ENCODE measurements at regions not wholly inside any gene's neighbourhood (a gene's known extent, or its start where the extent isn't known, plus 50 kb on each side); places are given as distances from the start of the nearest gene placed in this dataset.
A peak's percentile ranks its signal among the peaks of the same experiment; 100 is the strongest.

- H3K4me2 ChIP-seq (ENCODE audit: unreplicated experiment) = no peak overlapping the region
- H3K36me3 ChIP-seq (ENCODE audit: low read depth) = no peaks in the 10 kb centered on the region
- H3K79me2 ChIP-seq (ENCODE audit: insufficient read depth) = no peaks in the 10 kb centered on the region
- in situ Hi-C loops (cut with MboI) = no loop called here
- no peaks in the 10 kb centered on the region for H3K27me3 ChIP-seq (replicated peaks; ENCODE audit: insufficient read depth)
- H3K9ac ChIP-seq = no peak overlapping the region
- 0 out of 2 replicates have a peak overlapping the region, but pooled peaks have one; percentile 6 for H2AFZ ChIP-seq
- TF ChIP-seq EZH2phosphoT487 (IDR thresholded peaks at IDR 0.05; ENCODE audit: insufficient read depth, low read depth) (no peak), EZH2 (IDR thresholded peaks at IDR 0.05; ENCODE audit: insufficient read depth, poor library complexity, severe bottlenecking) (no peak)
- H3K27ac ChIP-seq = no peak overlapping the region
- H3K9me2 ChIP-seq (ENCODE audit: insufficient read depth) = no peaks in the 10 kb centered on the region
- WGBS, 2 experiments (ENCODE audit: low coverage in 1 of 2, low lambda C conversion rate in 2 of 2, missing lambda C conversion rate in 2 of 2) = 73 to 75% methylated on average over 2 of the region's 2 CpGs
- no peaks in the 10 kb centered on the region for H3K9me3 ChIP-seq (ENCODE audit: low read depth)
- no peaks in the 10 kb centered on the region for H4K20me1 ChIP-seq (ENCODE audit: insufficient read depth)
- peaks cover 29% of the 10 kb centered on the region for H3K4me1 ChIP-seq (ENCODE audit: insufficient read depth)
- no peak overlapping the region for H3K4me3 ChIP-seq
- no peak for DNase-seq
- H3F3A ChIP-seq (ENCODE audit: insufficient read depth) = peaks cover 16% of the 10 kb centered on the region
Measured at GRCh38 chr7:84547331-84547730, 352.7 kb upstream of the SEMA3A start.

GRCh38 chr7:84546403-84546802 is 351.8 kb upstream of the SEMA3A start:
- Histone ChIP-seq H3K79me2 (ENCODE audit: insufficient read depth) (no peaks in the 10 kb centered on the region), H3K4me2 (ENCODE audit: unreplicated experiment) (no peak overlapping the region)

GRCh38 chr7:84538268-84538667 is 343.7 kb upstream of the SEMA3A start:
- 95 to 97% methylated on average over 5 of the region's 5 CpGs for WGBS, 2 experiments (ENCODE audit: low coverage in 1 of 2, low lambda C conversion rate in 2 of 2, missing lambda C conversion rate in 2 of 2)
- Histone ChIP-seq H3K4me3 (no peak overlapping the region), H3F3A (ENCODE audit: insufficient read depth) (no peaks in the 10 kb centered on the region), H3K9me2 (ENCODE audit: insufficient read depth) (no peaks in the 10 kb centered on the region), H2AFZ (no peak overlapping the region), H3K79me2 (ENCODE audit: insufficient read depth) (no peaks in the 10 kb centered on the region), H3K27ac (no peak overlapping the region), H4K20me1 (ENCODE audit: insufficient read depth) (no peaks in the 10 kb centered on the region), H3K27me3 (replicated peaks; ENCODE audit: insufficient read depth) (no peaks in the 10 kb centered on the region), H3K4me1 (ENCODE audit: insufficient read depth) (no peaks in the 10 kb centered on the region), H3K9me3 (ENCODE audit: low read depth) (no peaks in the 10 kb centered on the region), H3K36me3 (ENCODE audit: low read depth) (no peaks in the 10 kb centered on the region), H3K4me2 (ENCODE audit: unreplicated experiment) (no peak overlapping the region), H3K9ac (no peak overlapping the region)
- DNase-seq = no peak
- in situ Hi-C loops (cut with MboI) = no loop called here
- TF ChIP-seq EZH2phosphoT487 (IDR thresholded peaks at IDR 0.05; ENCODE audit: insufficient read depth, low read depth) = no peak
- TF ChIP-seq EZH2 (IDR thresholded peaks at IDR 0.05; ENCODE audit: insufficient read depth, poor library complexity, severe bottlenecking) = no peak

More at GRCh38 chr7:84546403-84546802, 351.8 kb upstream of the SEMA3A start:
- Histone ChIP-seq H3K36me3 (ENCODE audit: low read depth) (no peaks in the 10 kb centered on the region), H3K27ac (no peak overlapping the region), H3F3A (ENCODE audit: insufficient read depth) (peaks cover 16% of the 10 kb centered on the region), H3K9ac (no peak overlapping the region), H3K9me3 (ENCODE audit: low read depth) (no peaks in the 10 kb centered on the region), H3K9me2 (ENCODE audit: insufficient read depth) (no peaks in the 10 kb centered on the region), H2AFZ (no peak overlapping the region), H4K20me1 (ENCODE audit: insufficient read depth) (no peaks in the 10 kb centered on the region), H3K4me3 (no peak overlapping the region), H3K4me1 (ENCODE audit: insufficient read depth) (peaks cover 29% of the 10 kb centered on the region), H3K27me3 (replicated peaks; ENCODE audit: insufficient read depth) (no peaks in the 10 kb centered on the region)
- TF ChIP-seq EZH2 (IDR thresholded peaks at IDR 0.05; ENCODE audit: insufficient read depth, poor library complexity, severe bottlenecking) (no peak), EZH2phosphoT487 (IDR thresholded peaks at IDR 0.05; ENCODE audit: insufficient read depth, low read depth) (no peak)
- in situ Hi-C loops (cut with MboI) = no loop called here
- no peak for DNase-seq
- 97 to 98% methylated on average over 4 to 12 of the region's 12 CpGs for WGBS, 2 experiments (ENCODE audit: low coverage in 1 of 2, low lambda C conversion rate in 2 of 2, missing lambda C conversion rate in 2 of 2)

GRCh38 chr7:84536271-84536870 is 341.8 kb upstream of the SEMA3A start:
- 95 to 100% methylated on average over 3 of the region's 3 CpGs for WGBS, 2 experiments (ENCODE audit: low coverage in 1 of 2, low lambda C conversion rate in 2 of 2, missing lambda C conversion rate in 2 of 2)
- in situ Hi-C loops (cut with MboI) = no loop called here
- Histone ChIP-seq H3K9ac (no peak overlapping the region), H3K79me2 (ENCODE audit: insufficient read depth) (no peaks in the 10 kb centered on the region), H3K4me2 (ENCODE audit: unreplicated experiment) (no peak overlapping the region), H2AFZ (0 out of 2 replicates have a peak overlapping the region, but pooled peaks have one; percentile 9), H3K27ac (no peak overlapping the region), H4K20me1 (ENCODE audit: insufficient read depth) (no peaks in the 10 kb centered on the region), H3K36me3 (ENCODE audit: low read depth) (no peaks in the 10 kb centered on the region), H3K9me2 (ENCODE audit: insufficient read depth) (no peaks in the 10 kb centered on the region), H3F3A (ENCODE audit: insufficient read depth) (no peaks in the 10 kb centered on the region), H3K27me3 (replicated peaks; ENCODE audit: insufficient read depth) (no peaks in the 10 kb centered on the region), H3K4me1 (ENCODE audit: insufficient read depth) (no peaks in the 10 kb centered on the region), H3K9me3 (ENCODE audit: low read depth) (no peaks in the 10 kb centered on the region), H3K4me3 (no peak overlapping the region)
- TF ChIP-seq EZH2 (IDR thresholded peaks at IDR 0.05; ENCODE audit: insufficient read depth, poor library complexity, severe bottlenecking) = no peak
- no peak for TF ChIP-seq EZH2phosphoT487 (IDR thresholded peaks at IDR 0.05; ENCODE audit: insufficient read depth, low read depth)
- peak; percentile 40 for DNase-seq

Data from GM23248 (cell line).